ENCODE measurements at regions not wholly inside any gene's neighbourhood (a gene's known extent, or its start where the extent isn't known, plus 50 kb on each side); places are given as distances from the start of the nearest gene placed in this dataset.

- H3K4me1 ChIP-seq (ENCODE audit: control insufficient read depth, insufficient read depth, low read length): no peaks in the 10 kb centered on the region
- H3K4me3 ChIP-seq (ENCODE audit: low read length): no peak overlapping the region
- peaks cover 6% of the 10 kb centered on the region for H3K9me3 ChIP-seq (replicated peaks; ENCODE audit: control insufficient read depth, low read depth, low read length)
- no peaks in the 10 kb centered on the region for H3K27me3 ChIP-seq (ENCODE audit: control insufficient read depth, insufficient read depth, low read length)
- no peak overlapping the region for H3K27ac ChIP-seq (ENCODE audit: low read length)
- no peak for DNase-seq
- no peaks in the 10 kb centered on the region for H3K36me3 ChIP-seq (ENCODE audit: control insufficient read depth, insufficient read depth, low read length)
Measured at GRCh38 chr14:44372231-44372630, 134.9 kb downstream of the FSCB start.

- Histone ChIP-seq H3K27me3 (ENCODE audit: control insufficient read depth, insufficient read depth, low read length) (no peaks in the 10 kb centered on the region), H3K4me3 (ENCODE audit: low read length) (no peak overlapping the region), H3K9me3 (replicated peaks; ENCODE audit: control insufficient read depth, low read depth, low read length) (no peaks in the 10 kb centered on the region), H3K36me3 (ENCODE audit: control insufficient read depth, insufficient read depth, low read length) (no peaks in the 10 kb centered on the region), H3K4me1 (ENCODE audit: control insufficient read depth, insufficient read depth, low read length) (no peaks in the 10 kb centered on the region), H3K27ac (ENCODE audit: low read length) (no peak overlapping the region)
- peak; percentile 29 for DNase-seq
- no CpG with 5 or more reads among the region's 1 CpG for WGBS (ENCODE audit: insufficient coverage)
Measured at GRCh38 chr14:44370727-44371126, 136.4 kb downstream of the FSCB start.

- Histone ChIP-seq H3K27ac (ENCODE audit: low read length) (no peak overlapping the region), H3K4me3 (ENCODE audit: low read length) (no peak overlapping the region), H3K36me3 (ENCODE audit: control insufficient read depth, insufficient read depth, low read length) (no peaks in the 10 kb centered on the region), H3K4me1 (ENCODE audit: control insufficient read depth, insufficient read depth, low read length) (no peaks in the 10 kb centered on the region), H3K27me3 (ENCODE audit: control insufficient read depth, insufficient read depth, low read length) (no peaks in the 10 kb centered on the region), H3K9me3 (replicated peaks; ENCODE audit: control insufficient read depth, low read depth, low read length) (no peaks in the 10 kb centered on the region)
- DNase-seq: no peak
Measured at GRCh38 chr14:44369401-44370123, 137.5 kb downstream of the FSCB start.

- Histone ChIP-seq H3K36me3 (ENCODE audit: control insufficient read depth, insufficient read depth, low read length) (no peaks in the 10 kb centered on the region), H3K27ac (ENCODE audit: low read length) (no peak overlapping the region), H3K27me3 (ENCODE audit: control insufficient read depth, insufficient read depth, low read length) (no peaks in the 10 kb centered on the region), H3K4me3 (ENCODE audit: low read length) (no peak overlapping the region), H3K4me1 (ENCODE audit: control insufficient read depth, insufficient read depth, low read length) (no peaks in the 10 kb centered on the region), H3K9me3 (replicated peaks; ENCODE audit: control insufficient read depth, low read depth, low read length) (no peaks in the 10 kb centered on the region)
- no CpG with 5 or more reads among the region's 2 CpGs for WGBS (ENCODE audit: insufficient coverage)
- no peak for DNase-seq
Measured at GRCh38 chr14:44361083-44361482, 146.0 kb downstream of the FSCB start.

- no peak overlapping the region for H3K4me3 ChIP-seq (ENCODE audit: low read length)
- no peak overlapping the region for H3K27ac ChIP-seq (ENCODE audit: low read length)
- H3K9me3 ChIP-seq (replicated peaks; ENCODE audit: control insufficient read depth, low read depth, low read length): no peaks in the 10 kb centered on the region
- DNase-seq: no peak
- no CpG with 5 or more reads among the region's 3 CpGs for WGBS (ENCODE audit: insufficient coverage)
- H3K27me3 ChIP-seq (ENCODE audit: control insufficient read depth, insufficient read depth, low read length): no peaks in the 10 kb centered on the region
- H3K4me1 ChIP-seq (ENCODE audit: control insufficient read depth, insufficient read depth, low read length): no peaks in the 10 kb centered on the region
- no peaks in the 10 kb centered on the region for H3K36me3 ChIP-seq (ENCODE audit: control insufficient read depth, insufficient read depth, low read length)
Measured at GRCh38 chr14:44353805-44354204, 153.3 kb downstream of the FSCB start.

GRCh38 chr14:44352201-44352600 lies 154.9 kb downstream of the FSCB start:
- Histone ChIP-seq H3K4me1 (ENCODE audit: control insufficient read depth, insufficient read depth, low read length) (no peaks in the 10 kb centered on the region), H3K36me3 (ENCODE audit: control insufficient read depth, insufficient read depth, low read length) (no peaks in the 10 kb centered on the region), H3K27ac (ENCODE audit: low read length) (no peak overlapping the region), H3K9me3 (replicated peaks; ENCODE audit: control insufficient read depth, low read depth, low read length) (peaks cover 8% of the 10 kb centered on the region), H3K27me3 (ENCODE audit: control insufficient read depth, insufficient read depth, low read length) (no peaks in the 10 kb centered on the region), H3K4me3 (ENCODE audit: low read length) (no peak overlapping the region)
- no CpG with 5 or more reads among the region's 1 CpG for WGBS (ENCODE audit: insufficient coverage)
- no peak for DNase-seq

- H3K9me3 ChIP-seq (replicated peaks; ENCODE audit: control insufficient read depth, low read depth, low read length): peaks cover 16% of the 10 kb centered on the region
- no CpG with 5 or more reads among the region's 1 CpG for WGBS (ENCODE audit: insufficient coverage)
Measured at GRCh38 chr14:44347316-44347715, 159.8 kb downstream of the FSCB start.

GRCh38 chr14:44341116-44341515 lies 166.0 kb downstream of the FSCB start:
- no peak overlapping the region for H3K27ac ChIP-seq (ENCODE audit: low read length)
- H3K27me3 ChIP-seq (ENCODE audit: control insufficient read depth, insufficient read depth, low read length): no peaks in the 10 kb centered on the region
- no peaks in the 10 kb centered on the region for H3K36me3 ChIP-seq (ENCODE audit: control insufficient read depth, insufficient read depth, low read length)
- no peaks in the 10 kb centered on the region for H3K4me1 ChIP-seq (ENCODE audit: control insufficient read depth, insufficient read depth, low read length)
- WGBS (ENCODE audit: insufficient coverage): no CpG with 5 or more reads among the region's 3 CpGs
- no peak for DNase-seq
- H3K4me3 ChIP-seq (ENCODE audit: low read length): no peak overlapping the region
- H3K9me3 ChIP-seq (replicated peaks; ENCODE audit: control insufficient read depth, low read depth, low read length): no peaks in the 10 kb centered on the region

More at GRCh38 chr14:44347316-44347715, 159.8 kb downstream of the FSCB start:
- no peaks in the 10 kb centered on the region for H3K4me1 ChIP-seq (ENCODE audit: control insufficient read depth, insufficient read depth, low read length)
- H3K4me3 ChIP-seq (ENCODE audit: low read length): no peak overlapping the region
- H3K27ac ChIP-seq (ENCODE audit: low read length): no peak overlapping the region
- no peaks in the 10 kb centered on the region for H3K27me3 ChIP-seq (ENCODE audit: control insufficient read depth, insufficient read depth, low read length)
- DNase-seq: no peak
- no peaks in the 10 kb centered on the region for H3K36me3 ChIP-seq (ENCODE audit: control insufficient read depth, insufficient read depth, low read length)

- Histone ChIP-seq H3K27ac (ENCODE audit: low read length) (no peak overlapping the region), H3K4me3 (ENCODE audit: low read length) (no peak overlapping the region), H3K4me1 (ENCODE audit: control insufficient read depth, insufficient read depth, low read length) (no peaks in the 10 kb centered on the region), H3K27me3 (ENCODE audit: control insufficient read depth, insufficient read depth, low read length) (no peaks in the 10 kb centered on the region), H3K36me3 (ENCODE audit: control insufficient read depth, insufficient read depth, low read length) (no peaks in the 10 kb centered on the region), H3K9me3 (replicated peaks; ENCODE audit: control insufficient read depth, low read depth, low read length) (no peaks in the 10 kb centered on the region)
- no peak for DNase-seq
- WGBS (ENCODE audit: insufficient coverage): no CpG with 5 or more reads among the region's 1 CpG
Measured at GRCh38 chr14:44339862-44340261, 167.2 kb downstream of the FSCB start.

- Histone ChIP-seq H3K27me3 (ENCODE audit: control insufficient read depth, insufficient read depth, low read length) (no peaks in the 10 kb centered on the region), H3K4me3 (ENCODE audit: low read length) (no peak overlapping the region), H3K4me1 (ENCODE audit: control insufficient read depth, insufficient read depth, low read length) (no peaks in the 10 kb centered on the region), H3K27ac (ENCODE audit: low read length) (no peak overlapping the region), H3K36me3 (ENCODE audit: control insufficient read depth, insufficient read depth, low read length) (no peaks in the 10 kb centered on the region), H3K9me3 (replicated peaks; ENCODE audit: control insufficient read depth, low read depth, low read length) (no peaks in the 10 kb centered on the region)
- peak; percentile 5 for DNase-seq
Measured at GRCh38 chr14:44339231-44339630, 167.9 kb downstream of the FSCB start.

- Histone ChIP-seq H3K27me3 (ENCODE audit: control insufficient read depth, insufficient read depth, low read length) (no peaks in the 10 kb centered on the region), H3K36me3 (ENCODE audit: control insufficient read depth, insufficient read depth, low read length) (no peaks in the 10 kb centered on the region), H3K4me3 (ENCODE audit: low read length) (no peak overlapping the region), H3K27ac (ENCODE audit: low read length) (no peak overlapping the region), H3K9me3 (replicated peaks; ENCODE audit: control insufficient read depth, low read depth, low read length) (no peaks in the 10 kb centered on the region), H3K4me1 (ENCODE audit: control insufficient read depth, insufficient read depth, low read length) (no peaks in the 10 kb centered on the region)
- no peak for DNase-seq
- WGBS (ENCODE audit: insufficient coverage): no CpG with 5 or more reads among the region's 2 CpGs
Measured at GRCh38 chr14:44317441-44317746, 189.7 kb downstream of the FSCB start.
